SK-N-SH (cell line): ENCODE measurements at regions not wholly inside any gene's neighbourhood (a gene's known extent, or its start where the extent isn't known, plus 50 kb on each side); places are given as distances from the start of the nearest gene placed in this dataset.
"Not testable (repeated sequence)": the region's sequence is repeated elsewhere in the genome, so short reads cannot be mapped to it uniquely, and the experiment has no call there.

Experiments used
- CTCF ChIA-PET: fragments of 300-600, 350-600 bp; formaldehyde crosslinking; extraction: SDS; loops from one replicate; lab custom pipeline; 2021; lab: Yijun Ruan, JAX
- POLR2A ChIA-PET: fragments of 350-600 bp; sonication (Branson Sonifier 250); formaldehyde crosslinking; extraction: SDS; loops from one replicate; lab custom pipeline; 2020; ENCODE audit warnings: antibody characterized with exemption, inconsistent platforms; lab: Yijun Ruan, JAX
- DNase-seq: peaks from one replicate; pipeline ENCODE4 v3.0.0; 2012
- H2AFZ ChIP-seq: fragments of 200-600 bp; sonication (generic); 2 replicates; pipeline ENCODE4 v1.8.1; 2016; ENCODE audit warnings: antibody characterized with exemption, mild to moderate bottlenecking, low read depth
- H3F3A ChIP-seq: fragments of 200-600 bp; sonication (generic); replicated peaks from 2 replicates; pipeline ENCODE3; 2016; ENCODE audit warnings: antibody characterized with exemption, mild to moderate bottlenecking; ENCODE audit not compliant: insufficient read depth
- H3K27ac ChIP-seq, 2 experiments: fragments of 200-500 bp in 1 of 2; fragments of 200-600 bp in 1 of 2; sonication (Bioruptor generic) in 1 of 2; sonication (generic), shearing (Covaris generic) in 1 of 2; 2 replicates each; pipeline versions ENCODE4 v1.5.1 to v1.6.1; 2014 to 2016; ENCODE audit warnings: low read depth in 2 of 2, inconsistent platforms in 1 of 2, low read length in 1 of 2, mild to moderate bottlenecking in 1 of 2, mixed read lengths in 1 of 2
- H3K27me3 ChIP-seq: fragments of 200-600 bp; sonication (generic), shearing (Covaris generic); 2 replicates; pipeline ENCODE4 v1.6.1; 2016; ENCODE audit warnings: mixed run types; ENCODE audit not compliant: insufficient read depth
- H3K36me3 ChIP-seq, 2 experiments: fragments of 200-500 bp in 1 of 2; fragments of 200-600 bp in 1 of 2; sonication (Bioruptor generic) in 1 of 2; sonication (generic) in 1 of 2; replicated peaks in 1 of 2; 2 replicates each; pipeline versions ENCODE3 to v1.5.1; 2014 to 2016; ENCODE audit warnings: low read length in 1 of 2, mild to moderate bottlenecking in 1 of 2; ENCODE audit not compliant: insufficient read depth in 2 of 2, control insufficient read depth in 1 of 2
- H3K4me1 ChIP-seq, 2 experiments: fragments of 200-500 bp in 1 of 2; fragments of 200-600 bp in 1 of 2; sonication (Bioruptor generic) in 1 of 2; sonication (generic), shearing (Covaris generic) in 1 of 2; 2 replicates each; pipeline versions ENCODE4 v1.5.1 to v1.6.1; 2014 to 2016; ENCODE audit warnings: low read depth in 1 of 2, low read length in 1 of 2, mixed run types in 1 of 2; ENCODE audit not compliant: insufficient read depth in 2 of 2, control insufficient read depth in 1 of 2
- H3K4me2 ChIP-seq: fragments of 200-600 bp; sonication (generic), shearing (Covaris generic); 2 replicates; pipeline ENCODE4 v1.6.1; 2017; ENCODE audit warnings: mixed run types
- H3K4me3 ChIP-seq, 2 experiments: fragments of 200-500 bp in 1 of 2; fragments of 200-600 bp in 1 of 2; sonication (Bioruptor generic) in 1 of 2; sonication (generic), shearing (Covaris generic) in 1 of 2; 2 replicates each; pipeline versions ENCODE4 v1.5.1 to v1.8.1; 2014 to 2016; ENCODE audit warnings: low read depth in 2 of 2, inconsistent platforms in 1 of 2, low read length in 1 of 2, mild to moderate bottlenecking in 1 of 2, mixed read lengths in 1 of 2, moderate library complexity in 1 of 2
- H3K79me2 ChIP-seq: fragments of 200-600 bp; sonication (generic); 2 replicates; pipeline ENCODE4 v1.8.1; 2017; ENCODE audit warnings: mild to moderate bottlenecking; ENCODE audit not compliant: insufficient read depth
- H3K9ac ChIP-seq: fragments of 200-600 bp; sonication (generic); 2 replicates; pipeline ENCODE4 v1.6.1; 2017; ENCODE audit warnings: mixed run types
- H3K9me2 ChIP-seq: fragments of 200-600 bp; sonication (generic); 2 replicates; pipeline ENCODE4 v1.6.1; 2017; ENCODE audit warnings: mixed run types
- H3K9me3 ChIP-seq: fragments of 200-600 bp; sonication (generic); 2 replicates; pipeline ENCODE4 v1.6.1; 2017; ENCODE audit warnings: mixed run types, mild to moderate bottlenecking, moderate library complexity
- H4K20me1 ChIP-seq: fragments of 200-600 bp; sonication (generic); 2 replicates; pipeline ENCODE4 v1.6.1; 2017; ENCODE audit warnings: mild to moderate bottlenecking, mixed run types; ENCODE audit not compliant: insufficient read depth
- FOXJ3 ChIP-seq: sonication (generic); formaldehyde crosslinking; IDR thresholded peaks from 2 replicates; pipeline ENCODE4 v1.5.1; 2020; ENCODE audit warnings: mild to moderate bottlenecking, missing genetic modification reagents
- FOXM1 ChIP-seq: IDR thresholded peaks from 2 replicates; pipeline ENCODE4 v1.4.0; 2012; ENCODE audit warnings: low read depth, mild to moderate bottlenecking
- GATA2 ChIP-seq: sonication (generic); formaldehyde crosslinking; IDR thresholded peaks from 2 replicates; pipeline ENCODE4 v1.5.0; 2020; ENCODE audit warnings: mild to moderate bottlenecking, missing genetic modification reagents
- JUND ChIP-seq: IDR thresholded peaks from 2 replicates; pipeline ENCODE4 v1.4.0; 2012
- MEF2A ChIP-seq: IDR thresholded peaks from 2 replicates; pipeline ENCODE4 v1.4.0; 2012; ENCODE audit warnings: low read depth, borderline replicate concordance
- NFIC ChIP-seq: IDR thresholded peaks from 2 replicates; pipeline ENCODE4 v1.4.0; 2012; ENCODE audit warnings: borderline replicate concordance
- NRF1 ChIP-seq: IDR thresholded peaks from 2 replicates; pipeline ENCODE4 v1.6.1; 2012; ENCODE audit warnings: low read depth, mild to moderate bottlenecking, low read length
- RAD21 ChIP-seq: IDR thresholded peaks from 2 replicates; pipeline ENCODE4 v1.6.1; 2012; ENCODE audit warnings: mild to moderate bottlenecking, low read length
- SMC3 ChIP-seq: IDR thresholded peaks from 2 replicates; pipeline ENCODE4 v1.6.1; 2012; ENCODE audit warnings: low read depth, low read length, improper control_type of control experiment
- TAF1 ChIP-seq: IDR thresholded peaks from 2 replicates; pipeline ENCODE4 v1.6.1; 2012; ENCODE audit warnings: low read depth, mild to moderate bottlenecking, low read length, moderate library complexity, borderline replicate concordance
- YY1 ChIP-seq: IDR thresholded peaks from 2 replicates; pipeline ENCODE4 v1.4.0; 2012; ENCODE audit warnings: low read depth, mild to moderate bottlenecking
- WGBS: methylation state at CpG from one replicate; pipeline ENCODE4 v1.1.6; 2017; ENCODE audit warnings: low lambda C conversion rate; 5-methylcytosine and 5-hydroxymethylcytosine counted together
- TF ChIP-seq, protein P1 (sequence below): IDR thresholded peaks from 2 replicates; pipeline ENCODE4 v1.4.0; 2012; ENCODE audit warnings: low read depth
- TF ChIP-seq, protein P2 (sequence below): IDR thresholded peaks from 2 replicates; pipeline ENCODE4 v1.4.0; 2012; ENCODE audit warnings: low read depth, borderline replicate concordance
- TF ChIP-seq, protein P3 (sequence below): IDR thresholded peaks from 2 replicates; pipeline ENCODE4; 2012
- TF ChIP-seq, protein P4 (sequence below): IDR thresholded peaks from 2 replicates; pipeline ENCODE4 v1.4.0; 2012; ENCODE audit warnings: low read depth, borderline replicate concordance
- TF ChIP-seq, protein P5 (sequence below): fragments of 200-600 bp; sonication (generic); IDR thresholded peaks from 2 replicates; pipeline ENCODE4 v1.6.1; 2017; ENCODE audit warnings: antibody characterized with exemption, mild to moderate bottlenecking, moderate library complexity

DNA sequence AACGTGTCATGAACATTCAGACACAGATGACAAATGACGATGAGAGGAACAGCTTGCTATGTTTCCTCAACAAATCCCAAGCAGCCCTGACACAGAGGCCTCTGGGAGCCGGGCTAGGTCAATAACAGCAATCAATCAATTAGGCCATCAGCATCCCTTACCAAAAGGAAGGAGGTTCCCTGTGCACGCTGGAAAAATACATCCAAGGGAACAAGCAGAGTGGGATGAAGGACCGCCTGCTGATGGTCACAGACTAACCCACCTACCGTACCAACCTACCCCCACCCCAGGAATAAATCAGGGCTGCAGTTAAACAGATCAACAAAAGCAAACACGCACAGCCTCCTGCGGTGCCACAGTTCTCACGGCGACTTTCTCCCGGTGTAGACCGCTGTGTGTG is 265.1 kb upstream of the SFSWAP start:
- no peak overlapping the region for H3K4me2 ChIP-seq
- no peak overlapping the region for H2AFZ ChIP-seq
- ChIA-PET POLR2A (no interaction called here), CTCF (interaction anchor here (1.3 kb wide), 1 partner anchor 529 kb away, joined by 4 read pairs; no protein-coding TSS in a partner anchor)
- H3F3A ChIP-seq = no peaks in the 10 kb centered on the region
- no peaks in the 10 kb centered on the region for H3K79me2 ChIP-seq
- no peak overlapping the region for H3K27ac ChIP-seq
- H3K9me2 ChIP-seq = no peaks in the 10 kb centered on the region
- no peaks in the 10 kb centered on the region for H4K20me1 ChIP-seq
- no peak overlapping the region for H3K4me3 ChIP-seq
- no peaks in the 10 kb centered on the region for H3K9me3 ChIP-seq
- H3K36me3 ChIP-seq = no peaks in the 10 kb centered on the region
- peaks cover 0 to 17% of the 10 kb centered on the region in 2 experiments; a peak in 1 of 4 replicates for H3K4me1 ChIP-seq
- WGBS = 69% methylated on average over 12 of the region's 12 CpGs
- no peak overlapping the region for H3K9ac ChIP-seq
- no peaks in the 10 kb centered on the region for H3K27me3 ChIP-seq
- no peak for DNase-seq
- TF ChIP-seq, protein P1, sequence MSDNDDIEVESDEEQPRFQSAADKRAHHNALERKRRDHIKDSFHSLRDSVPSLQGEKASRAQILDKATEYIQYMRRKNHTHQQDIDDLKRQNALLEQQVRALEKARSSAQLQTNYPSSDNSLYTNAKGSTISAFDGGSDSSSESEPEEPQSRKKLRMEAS = no peak
- TF ChIP-seq FOXJ3 (CRISPR knock-in tag) = no peak
- TF ChIP-seq, protein P2, sequence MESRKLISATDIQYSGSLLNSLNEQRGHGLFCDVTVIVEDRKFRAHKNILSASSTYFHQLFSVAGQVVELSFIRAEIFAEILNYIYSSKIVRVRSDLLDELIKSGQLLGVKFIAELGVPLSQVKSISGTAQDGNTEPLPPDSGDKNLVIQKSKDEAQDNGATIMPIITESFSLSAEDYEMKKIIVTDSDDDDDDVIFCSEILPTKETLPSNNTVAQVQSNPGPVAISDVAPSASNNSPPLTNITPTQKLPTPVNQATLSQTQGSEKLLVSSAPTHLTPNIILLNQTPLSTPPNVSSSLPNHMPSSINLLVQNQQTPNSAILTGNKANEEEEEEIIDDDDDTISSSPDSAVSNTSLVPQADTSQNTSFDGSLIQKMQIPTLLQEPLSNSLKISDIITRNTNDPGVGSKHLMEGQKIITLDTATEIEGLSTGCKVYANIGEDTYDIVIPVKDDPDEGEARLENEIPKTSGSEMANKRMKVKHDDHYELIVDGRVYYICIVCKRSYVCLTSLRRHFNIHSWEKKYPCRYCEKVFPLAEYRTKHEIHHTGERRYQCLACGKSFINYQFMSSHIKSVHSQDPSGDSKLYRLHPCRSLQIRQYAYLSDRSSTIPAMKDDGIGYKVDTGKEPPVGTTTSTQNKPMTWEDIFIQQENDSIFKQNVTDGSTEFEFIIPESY = no peak
- no peak for TF ChIP-seq NFIC
- TF ChIP-seq, protein P3, sequence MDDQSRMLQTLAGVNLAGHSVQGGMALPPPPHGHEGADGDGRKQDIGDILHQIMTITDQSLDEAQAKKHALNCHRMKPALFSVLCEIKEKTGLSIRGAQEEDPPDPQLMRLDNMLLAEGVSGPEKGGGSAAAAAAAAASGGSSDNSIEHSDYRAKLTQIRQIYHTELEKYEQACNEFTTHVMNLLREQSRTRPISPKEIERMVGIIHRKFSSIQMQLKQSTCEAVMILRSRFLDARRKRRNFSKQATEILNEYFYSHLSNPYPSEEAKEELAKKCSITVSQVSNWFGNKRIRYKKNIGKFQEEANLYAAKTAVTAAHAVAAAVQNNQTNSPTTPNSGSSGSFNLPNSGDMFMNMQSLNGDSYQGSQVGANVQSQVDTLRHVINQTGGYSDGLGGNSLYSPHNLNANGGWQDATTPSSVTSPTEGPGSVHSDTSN = no peak
- TF ChIP-seq GATA2 (CRISPR knock-in tag) = no peak
- TF ChIP-seq RAD21 = no peak
- no peak for TF ChIP-seq SMC3
- TF ChIP-seq MEF2A = no peak
- TF ChIP-seq, protein P4, sequence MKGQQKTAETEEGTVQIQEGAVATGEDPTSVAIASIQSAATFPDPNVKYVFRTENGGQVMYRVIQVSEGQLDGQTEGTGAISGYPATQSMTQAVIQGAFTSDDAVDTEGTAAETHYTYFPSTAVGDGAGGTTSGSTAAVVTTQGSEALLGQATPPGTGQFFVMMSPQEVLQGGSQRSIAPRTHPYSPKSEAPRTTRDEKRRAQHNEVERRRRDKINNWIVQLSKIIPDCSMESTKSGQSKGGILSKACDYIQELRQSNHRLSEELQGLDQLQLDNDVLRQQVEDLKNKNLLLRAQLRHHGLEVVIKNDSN = no peak
- TF ChIP-seq FOXM1 = no peak
- no peak for TF ChIP-seq NRF1
- TF ChIP-seq, protein P5, sequence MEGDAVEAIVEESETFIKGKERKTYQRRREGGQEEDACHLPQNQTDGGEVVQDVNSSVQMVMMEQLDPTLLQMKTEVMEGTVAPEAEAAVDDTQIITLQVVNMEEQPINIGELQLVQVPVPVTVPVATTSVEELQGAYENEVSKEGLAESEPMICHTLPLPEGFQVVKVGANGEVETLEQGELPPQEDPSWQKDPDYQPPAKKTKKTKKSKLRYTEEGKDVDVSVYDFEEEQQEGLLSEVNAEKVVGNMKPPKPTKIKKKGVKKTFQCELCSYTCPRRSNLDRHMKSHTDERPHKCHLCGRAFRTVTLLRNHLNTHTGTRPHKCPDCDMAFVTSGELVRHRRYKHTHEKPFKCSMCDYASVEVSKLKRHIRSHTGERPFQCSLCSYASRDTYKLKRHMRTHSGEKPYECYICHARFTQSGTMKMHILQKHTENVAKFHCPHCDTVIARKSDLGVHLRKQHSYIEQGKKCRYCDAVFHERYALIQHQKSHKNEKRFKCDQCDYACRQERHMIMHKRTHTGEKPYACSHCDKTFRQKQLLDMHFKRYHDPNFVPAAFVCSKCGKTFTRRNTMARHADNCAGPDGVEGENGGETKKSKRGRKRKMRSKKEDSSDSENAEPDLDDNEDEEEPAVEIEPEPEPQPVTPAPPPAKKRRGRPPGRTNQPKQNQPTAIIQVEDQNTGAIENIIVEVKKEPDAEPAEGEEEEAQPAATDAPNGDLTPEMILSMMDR = no peak
- no peak for TF ChIP-seq JUND
- TF ChIP-seq TAF1 = no peak
- no peak for TF ChIP-seq YY1

DNA sequence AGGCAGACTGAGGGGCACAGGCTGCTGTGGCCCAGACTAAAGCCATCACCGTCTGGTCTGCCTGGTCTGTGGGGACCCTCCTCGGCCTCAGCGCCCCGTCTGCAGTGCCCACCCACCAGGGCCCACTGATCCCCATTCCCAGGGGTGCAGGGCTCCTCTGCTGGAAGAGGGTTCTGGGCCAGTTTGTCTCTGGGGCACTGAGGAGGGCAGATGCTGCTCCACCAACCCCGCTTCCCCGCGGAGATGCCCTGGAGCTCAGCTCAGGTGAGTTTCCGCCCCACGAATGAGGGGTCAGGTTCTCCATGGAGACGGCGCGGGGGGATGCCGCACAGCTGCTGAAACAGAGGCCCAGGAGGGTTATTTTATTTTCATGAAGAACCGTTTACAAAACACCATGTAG is 263.3 kb upstream of the SFSWAP start:
- 81% methylated on average over 9 of the region's 14 CpGs for WGBS
- H3K36me3 ChIP-seq, H3K9me3 ChIP-seq, H2AFZ ChIP-seq, H3K9me2 ChIP-seq, H3K4me3 ChIP-seq, H3K79me2 ChIP-seq, H3F3A ChIP-seq, DNase-seq, CTCF ChIA-PET, H3K27ac ChIP-seq, H3K4me2 ChIP-seq, H3K27me3 ChIP-seq, POLR2A ChIA-PET, H3K9ac ChIP-seq, H4K20me1 ChIP-seq: not testable (repeated sequence)
- H3K4me1 ChIP-seq = peaks cover 0 to 17% of the 10 kb centered on the region in 2 experiments; a peak in 1 of 4 replicates
